M059J (cell line): ENCODE measurements at regions not wholly inside any gene's neighbourhood (a gene's known extent, or its start where the extent isn't known, plus 50 kb on each side); places are given as distances from the start of the nearest gene placed in this dataset.

Experiments used
- DNase-seq: peaks from one replicate; pipeline ENCODE4 v3.0.0-alpha.2; 2012; ENCODE audit warnings: low read depth

GRCh38 chr14:71465316-71465715, 466.9 kb upstream of the RGS6 start:
- DNase-seq, result peak; percentile 18

DNA sequence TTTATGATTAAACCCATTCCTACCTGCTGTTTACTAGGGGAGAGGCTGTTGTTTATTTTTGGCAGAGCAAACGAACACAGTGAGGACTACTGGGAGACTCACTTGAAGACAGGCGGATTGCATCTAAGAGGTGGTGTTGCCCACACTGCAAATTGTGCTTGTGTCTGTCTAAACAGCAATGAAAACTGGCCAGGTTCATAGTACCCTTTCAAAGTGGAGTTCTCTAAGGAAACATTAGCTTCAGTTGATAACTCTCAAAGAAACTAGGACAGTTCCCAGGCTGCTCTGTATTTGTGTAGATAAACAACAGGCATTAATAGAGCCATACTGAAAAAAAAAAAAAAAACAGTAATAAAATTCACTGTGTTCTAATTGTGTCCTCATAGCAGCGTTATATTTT, 466.0 kb upstream of the RGS6 start:
- no peak for DNase-seq

DNA sequence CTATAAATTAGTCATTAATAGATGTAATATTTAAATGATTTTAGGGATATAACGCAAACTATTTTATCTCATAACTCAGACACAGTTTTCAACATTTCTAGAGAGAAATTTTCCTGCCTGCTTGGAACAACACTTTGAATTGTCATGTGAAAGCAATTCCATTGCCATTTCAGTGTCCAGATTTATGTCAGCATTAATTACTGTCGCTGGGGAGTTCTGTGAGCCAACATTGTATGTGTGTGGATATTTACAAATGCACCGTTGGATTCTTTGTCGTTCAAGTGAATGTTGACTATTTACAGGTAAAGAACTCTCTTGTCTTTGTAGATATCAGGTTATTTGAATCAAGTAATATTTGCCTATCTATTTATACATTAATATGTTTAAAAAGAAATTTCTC, 465.3 kb upstream of the RGS6 start:
- DNase-seq, result peak; percentile 22

DNA sequence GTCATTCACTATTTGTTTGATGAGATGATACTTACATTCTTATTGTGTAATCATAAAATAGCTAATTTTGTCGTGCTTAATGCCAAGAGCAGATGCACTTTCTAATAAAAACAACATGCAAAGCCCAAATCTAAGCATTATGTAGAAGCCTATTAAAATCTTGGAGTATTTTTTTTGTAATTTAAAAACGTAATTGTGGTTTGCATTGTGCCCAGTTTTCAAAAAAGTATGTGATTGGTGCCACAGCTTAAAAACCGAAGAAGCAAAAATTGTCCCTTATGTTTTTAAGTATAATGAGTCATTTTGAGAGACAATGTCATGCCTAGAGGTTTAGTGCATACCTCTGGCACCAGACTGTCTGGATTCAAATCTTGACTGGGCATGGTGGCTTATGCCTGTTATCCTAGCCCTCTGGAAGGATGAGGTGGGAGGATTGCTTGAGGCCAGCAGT, 464.8 kb upstream of the RGS6 start:
- DNase-seq, result peak; percentile 85

DNA sequence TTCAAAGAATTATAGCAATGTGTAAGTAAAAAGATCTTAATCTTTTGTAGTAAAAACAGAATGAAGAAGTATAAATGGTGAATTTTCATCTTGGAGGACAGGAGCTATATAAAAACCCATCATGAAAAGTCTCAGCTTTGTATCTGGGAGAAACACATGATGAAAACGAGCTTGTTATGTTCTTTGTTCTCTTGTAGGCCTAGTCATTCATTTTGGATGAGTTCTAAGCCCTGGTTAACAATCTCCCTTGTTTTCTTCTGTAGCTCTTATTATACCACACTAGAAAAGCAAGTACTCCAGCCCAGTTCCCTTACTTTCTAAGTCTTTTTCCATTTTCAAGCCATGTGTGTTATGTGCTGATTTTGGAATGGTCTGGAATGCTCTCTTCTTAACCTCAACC, 463.5 kb upstream of the RGS6 start:
- no peak for DNase-seq

- DNase-seq, result no peak
These were observed 462.4 kb upstream of the RGS6 start for GRCh38 chr14:71469643-71470335.

GRCh38 chr14:71471634-71472355, 460.4 kb upstream of the RGS6 start:
- DNase-seq, result peak; percentile 81

- peak; percentile 75 for DNase-seq
These were observed 459.6 kb upstream of the RGS6 start for GRCh38 chr14:71472356-71473340.

GRCh38 chr14:71473843-71474242, 458.4 kb upstream of the RGS6 start:
- no peak for DNase-seq

DNA sequence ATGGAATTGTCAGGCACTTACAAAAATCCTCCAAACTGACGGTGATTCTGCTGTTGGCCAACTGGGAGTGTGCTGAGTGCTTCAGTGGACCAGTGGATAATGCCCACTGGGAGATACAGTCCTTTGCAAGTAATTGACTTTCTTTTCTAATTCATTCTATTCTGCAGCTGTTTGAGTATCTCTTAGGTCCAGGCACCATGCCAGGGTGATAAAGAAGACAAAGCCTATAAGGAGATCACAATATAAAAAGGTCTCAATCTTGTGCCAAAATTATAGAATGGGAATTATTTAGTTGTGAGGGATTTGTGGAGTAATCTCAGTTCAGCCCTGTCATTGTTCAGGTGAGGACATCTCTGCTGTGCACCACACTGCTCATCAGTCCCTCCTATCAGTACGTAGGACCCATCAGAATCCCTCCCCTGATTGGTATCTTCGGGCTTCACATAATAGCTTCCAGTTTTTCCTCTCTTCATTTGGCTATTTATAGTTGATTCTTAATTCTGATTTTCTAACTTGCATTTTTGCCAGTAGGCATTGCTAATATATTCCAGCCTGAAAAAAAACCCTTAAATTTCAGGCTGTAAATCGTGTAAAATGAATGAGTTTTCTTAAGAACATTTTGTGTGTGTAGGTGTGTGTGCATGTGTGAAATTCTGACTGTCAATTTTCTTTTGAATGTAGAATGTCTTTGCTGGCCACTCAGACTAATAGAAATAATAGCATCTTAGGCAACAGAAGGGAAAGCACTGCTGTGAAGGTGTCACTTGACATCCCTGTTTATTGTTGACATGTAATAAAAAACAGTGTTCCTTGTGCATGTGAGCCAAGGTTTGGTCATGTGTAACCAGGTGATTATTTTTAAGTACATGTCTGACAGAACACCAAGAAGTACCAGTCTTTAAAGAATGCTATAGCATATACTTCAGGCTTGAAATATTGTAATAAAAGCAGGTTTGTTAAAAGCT, 457.6 kb upstream of the RGS6 start:
- DNase-seq, result no peak

DNA sequence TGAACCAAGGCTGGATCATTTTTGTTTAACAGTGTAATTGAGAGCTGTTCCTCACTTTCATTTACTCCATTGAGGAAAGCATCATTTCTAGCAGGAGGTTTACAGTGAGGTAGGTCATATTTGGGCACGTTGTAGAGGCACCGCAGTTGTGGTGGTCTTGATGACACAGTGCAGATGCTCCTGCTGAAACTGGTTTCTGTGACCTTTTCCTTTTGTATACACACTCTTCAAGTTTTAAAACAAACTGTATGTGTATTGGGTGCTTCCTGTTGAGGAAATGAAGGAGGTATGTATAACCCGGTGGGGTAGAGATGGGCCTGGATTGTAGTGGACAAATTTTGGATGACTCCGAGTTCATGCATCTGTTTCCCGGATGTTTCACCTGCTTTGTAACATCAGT, 456.3 kb upstream of the RGS6 start:
- no peak for DNase-seq

DNA sequence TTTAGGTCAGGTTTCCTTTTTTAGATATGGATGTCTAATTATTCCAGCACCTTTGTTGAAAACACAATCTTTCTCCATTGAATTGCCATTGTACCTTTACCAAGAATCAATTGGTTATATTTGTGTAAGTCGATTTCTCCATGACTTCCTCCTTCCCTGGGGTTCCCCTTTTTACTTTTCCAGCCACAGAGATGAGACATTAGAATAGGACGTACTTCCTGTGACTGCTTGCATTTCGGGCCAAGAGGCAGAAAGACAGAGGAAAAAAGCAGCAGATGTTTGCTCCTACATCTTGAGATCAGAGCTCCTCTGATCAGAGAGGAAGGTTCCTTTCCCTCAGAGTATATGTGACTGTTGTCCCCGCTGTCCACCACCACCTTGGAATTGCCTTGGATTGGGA, 453.7 kb upstream of the RGS6 start:
- peak; percentile 58 for DNase-seq

DNA sequence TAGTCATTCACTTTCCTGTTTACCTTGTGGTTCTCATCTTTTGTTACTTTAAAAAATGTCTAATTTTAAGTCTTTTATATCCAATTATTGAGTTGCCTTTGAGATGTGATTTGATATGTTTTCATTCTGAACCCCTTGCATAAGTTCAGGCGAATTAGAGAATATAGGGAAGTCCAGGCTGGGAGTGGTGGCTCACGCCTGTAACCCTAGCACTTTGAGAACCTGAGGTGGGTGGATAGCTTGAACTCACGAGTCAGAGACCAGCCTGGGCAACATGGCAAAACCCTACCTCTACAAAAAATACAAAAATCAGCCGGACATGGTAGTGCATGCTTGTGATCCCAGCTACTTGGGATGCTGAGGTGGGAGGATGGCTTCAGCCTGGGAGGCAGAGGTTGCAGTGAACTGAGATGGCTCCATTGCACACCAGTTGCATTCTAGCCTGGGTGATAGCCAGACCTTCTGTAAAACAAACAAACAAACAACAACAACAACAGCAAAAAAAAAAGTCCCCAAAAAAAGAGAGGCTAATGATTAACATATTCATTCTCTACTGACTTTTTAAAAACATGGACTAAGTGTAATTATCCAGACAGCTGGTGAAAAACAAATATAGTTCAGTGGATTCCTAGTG, 451.1 kb upstream of the RGS6 start:
- no peak for DNase-seq

- no peak for DNase-seq
These were observed 449.6 kb upstream of the RGS6 start for GRCh38 chr14:71482671-71483070.

- DNase-seq, result no peak
These were observed 449.1 kb upstream of the RGS6 start for GRCh38 chr14:71483154-71483553.

DNA sequence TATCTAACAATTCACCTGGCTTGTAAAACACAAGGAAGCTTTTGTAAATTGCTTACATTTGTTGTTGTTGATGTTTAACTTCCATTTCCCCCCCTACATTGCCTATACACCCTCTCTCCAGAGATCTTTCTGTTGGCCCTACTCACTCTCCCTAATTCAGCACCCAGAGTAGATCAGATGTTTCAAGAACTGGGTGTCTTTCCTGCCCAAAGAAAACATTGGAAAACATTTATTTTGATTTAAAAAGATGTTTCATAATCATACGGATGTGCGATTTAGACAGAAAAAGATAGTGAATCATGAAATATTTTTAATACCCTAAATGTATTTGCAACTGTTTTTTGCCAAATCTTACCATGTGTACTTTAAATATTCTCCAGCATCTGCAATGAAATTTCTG, 446.4 kb upstream of the RGS6 start:
- no peak for DNase-seq

DNA sequence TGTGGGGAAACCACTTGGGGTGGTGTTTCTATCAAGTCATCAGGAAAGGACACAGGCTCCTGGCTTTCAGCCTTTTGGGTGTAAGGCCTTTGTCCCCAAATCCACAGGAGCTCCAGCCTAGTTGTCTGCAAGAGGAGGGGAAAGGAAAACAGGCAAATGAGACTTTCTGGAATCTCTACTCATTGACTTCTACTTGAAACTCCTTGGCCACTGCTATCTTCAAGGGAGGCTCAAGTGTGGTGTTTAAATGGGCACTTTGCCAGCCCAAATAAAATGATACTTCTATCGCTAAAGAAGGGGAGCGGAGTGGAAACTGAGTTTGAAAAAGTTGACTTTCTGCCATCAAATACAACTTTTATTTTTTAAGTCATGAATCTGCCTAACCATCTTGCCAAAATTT, 445.9 kb upstream of the RGS6 start:
- no peak for DNase-seq

DNA sequence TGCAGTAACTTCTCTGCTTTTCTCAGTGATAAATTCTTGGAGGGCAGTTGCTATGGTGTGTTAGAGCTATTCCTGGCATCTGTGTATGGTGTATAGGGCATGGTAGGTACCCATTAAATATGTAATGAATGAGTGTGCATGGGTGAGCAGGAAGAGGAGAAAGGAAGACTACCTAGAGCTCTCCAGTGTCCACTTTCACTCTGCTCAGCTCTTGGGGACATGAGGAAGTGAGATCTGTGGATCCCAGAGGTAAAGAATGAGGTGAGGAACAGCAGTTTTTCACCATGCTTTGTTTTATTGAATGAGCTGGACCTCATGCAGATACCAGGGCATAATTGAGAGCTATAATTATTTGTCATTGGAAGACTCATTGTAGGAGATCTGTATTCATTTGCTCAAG, 444.8 kb upstream of the RGS6 start:
- DNase-seq, result no peak

DNA sequence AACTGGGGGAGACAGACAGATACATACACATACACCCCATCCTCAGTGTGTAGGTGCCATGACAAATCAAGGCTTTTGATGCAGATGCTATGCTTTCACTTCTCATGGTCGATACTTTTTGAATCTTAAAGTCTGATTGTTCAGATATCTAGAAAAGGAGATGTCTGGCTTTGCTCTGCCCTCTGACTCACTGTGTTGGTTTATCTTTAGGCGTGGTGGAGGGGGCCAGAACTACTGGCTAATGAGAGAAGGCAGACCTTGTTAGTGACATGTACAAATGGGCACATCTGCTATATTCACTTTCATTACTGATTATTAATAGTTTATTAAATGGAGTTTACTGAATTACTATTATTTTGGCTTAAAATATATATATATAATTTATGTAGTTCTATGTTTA, 444.3 kb upstream of the RGS6 start:
- peak; percentile 26 for DNase-seq

DNA sequence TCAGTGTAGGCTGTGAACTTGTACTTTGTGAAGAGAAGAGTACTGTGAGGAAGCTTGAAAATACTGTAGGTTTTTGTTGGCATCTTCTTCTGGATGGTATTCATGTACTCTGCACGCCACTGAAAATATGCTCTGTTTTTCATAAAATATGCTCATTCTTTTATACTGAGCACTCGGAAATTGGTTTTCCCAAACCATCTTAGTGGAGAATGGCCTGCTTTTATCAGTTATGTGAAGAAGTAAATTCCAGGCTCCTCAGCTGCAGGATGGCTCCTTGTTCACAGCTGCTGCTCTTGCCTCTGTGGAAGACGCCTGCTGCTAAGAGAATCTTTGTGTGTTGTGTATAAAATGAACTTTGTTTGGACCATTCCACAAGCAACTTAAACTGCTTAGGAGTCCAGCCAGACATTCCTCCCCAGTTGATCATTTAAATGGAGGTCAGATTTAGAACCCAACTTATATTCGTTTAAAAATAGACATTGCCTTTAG, 443.5 kb upstream of the RGS6 start:
- no peak for DNase-seq

DNA sequence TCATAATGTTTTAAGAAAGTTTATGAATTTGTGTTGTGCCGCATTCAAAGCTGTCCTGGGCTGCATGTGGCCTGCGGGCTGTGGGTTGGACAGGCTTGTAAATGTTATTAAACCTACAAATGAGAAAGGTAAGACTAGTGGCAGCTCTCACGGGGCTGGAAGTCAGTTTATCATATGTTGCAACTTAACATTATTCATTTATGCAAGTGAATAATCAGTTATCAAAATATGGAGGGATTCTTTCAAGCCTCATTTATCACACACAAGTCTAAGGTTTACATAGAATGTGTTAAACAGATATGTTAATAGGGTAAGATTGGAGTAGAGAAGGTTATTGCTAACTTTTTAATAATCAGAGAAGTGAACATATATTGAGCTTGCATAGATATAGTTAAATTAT, 442.5 kb upstream of the RGS6 start:
- DNase-seq, result no peak
